ENCODE measurements at regions not wholly inside any gene's neighbourhood (a gene's known extent, or its start where the extent isn't known, plus 50 kb on each side); places are given as distances from the start of the nearest gene placed in this dataset.

DNA sequence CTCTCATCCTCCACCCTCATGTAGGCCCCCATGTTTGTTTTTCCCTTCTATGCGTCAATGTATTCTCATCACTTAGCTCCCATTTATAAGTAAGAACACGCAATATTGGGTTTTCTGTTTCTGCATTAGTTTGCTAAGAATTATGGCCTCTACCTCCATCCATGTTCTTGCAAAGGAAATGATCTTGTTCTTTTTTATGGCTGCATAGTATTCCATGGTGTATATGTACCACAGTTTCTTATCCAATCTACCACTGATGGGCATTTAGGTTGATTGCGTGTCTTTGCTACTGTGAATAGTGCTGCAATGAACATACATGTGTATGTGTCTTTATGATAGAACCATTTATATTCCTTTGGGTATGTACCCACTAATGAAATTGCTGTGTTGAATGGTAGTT, 200.0 kb downstream of the ADGRG6 start:
- TF ChIP-seq POLR2A (IDR thresholded peaks at IDR 0.05; ENCODE audit: low read depth, low read length) = no peak
- TF ChIP-seq POLR2AphosphoS5 (IDR thresholded peaks at IDR 0.05; ENCODE audit: low read depth, low read length) = no peak
